ENCODE measurements at regions not wholly inside any gene's neighbourhood (a gene's known extent, or its start where the extent isn't known, plus 50 kb on each side); places are given as distances from the start of the nearest gene placed in this dataset.

DNA sequence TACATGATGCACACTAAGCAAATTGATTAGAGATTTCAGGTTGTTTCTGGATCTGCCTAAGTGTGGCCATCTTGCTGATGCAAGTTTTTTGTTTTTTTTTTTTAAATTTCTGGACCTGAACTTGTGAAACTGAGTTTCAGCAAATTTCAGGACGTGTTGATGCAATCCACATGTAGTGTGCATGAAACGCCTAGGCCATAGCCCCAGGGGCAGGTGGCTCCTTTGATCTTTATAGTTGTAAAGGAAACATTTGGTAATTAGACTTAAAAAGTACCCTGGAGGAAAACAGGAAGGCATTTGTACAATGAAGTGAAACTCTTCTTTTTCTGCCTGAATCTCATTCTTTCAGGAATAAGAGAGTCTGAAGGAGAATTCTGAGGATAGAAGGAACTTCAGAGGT, 162.2 kb upstream of the LHX8 start:
- dilution Hi-C loops (cut with HindIII; ENCODE audit: low sequenced_read_pairs, unreplicated experiment), result no loop called here

More for the DNA sequence above, 162.2 kb upstream of the LHX8 start:
- Histone ChIP-seq H4K5ac (ENCODE audit: low read depth, low read length) (no peak overlapping the region), H3K4ac (ENCODE audit: low read depth, low read length) (no peak overlapping the region), H3K4me3 (ENCODE audit: insufficient read depth, low read depth, low read length) (no peak overlapping the region), H3K4me2 (ENCODE audit: low read depth, low read length) (no peak overlapping the region), H3K56ac (ENCODE audit: extremely low read depth, insufficient read depth, low read length) (no peak overlapping the region), H4K91ac (ENCODE audit: insufficient read depth, low read depth, low read length) (no peak overlapping the region), H2AK9ac (replicated peaks; ENCODE audit: low read depth, low read length, poor library complexity) (no peak overlapping the region), H2BK120ac (ENCODE audit: low read depth, low read length) (no peak overlapping the region), H3K14ac (replicated peaks; ENCODE audit: low read depth, low read length) (no peak overlapping the region), H3K36me3 (ENCODE audit: control insufficient read depth, insufficient read depth, low read length) (no peaks in the 10 kb centered on the region), H3K23ac (ENCODE audit: low read depth, low read length) (no peak overlapping the region), H3K27ac (ENCODE audit: insufficient read depth, low read length) (no peak overlapping the region), H3K9me3 (ENCODE audit: control insufficient read depth, insufficient read depth, low read length) (no peaks in the 10 kb centered on the region), H3K4me1 (ENCODE audit: control insufficient read depth, insufficient read depth, low read length) (no peaks in the 10 kb centered on the region), H2BK5ac (ENCODE audit: low read depth, low read length, poor library complexity, severe bottlenecking) (no peak overlapping the region), H2BK20ac (ENCODE audit: low read depth, low read length) (no peak overlapping the region), H3K79me1 (ENCODE audit: low read depth in 1 of 2, low read length in 2 of 2) (no peaks in the 10 kb centered on the region), H3K9ac (ENCODE audit: low read depth, low read length) (no peak overlapping the region), H2BK15ac (ENCODE audit: low read depth, low read length) (no peak overlapping the region), H3K9me1 (ENCODE audit: insufficient read depth, low read length) (no peaks in the 10 kb centered on the region), H2AFZ (replicated peaks; ENCODE audit: low read length, poor library complexity) (no peak overlapping the region), H4K8ac (ENCODE audit: low read depth in 2 of 2, low read length in 2 of 2) (no peak overlapping the region), H3K18ac (ENCODE audit: low read depth, low read length) (no peak overlapping the region), H3K27me3 (ENCODE audit: control insufficient read depth, insufficient read depth, low read length) (no peaks in the 10 kb centered on the region), H2AK5ac (ENCODE audit: low read depth, low read length) (no peak overlapping the region), H4K20me1 (ENCODE audit: insufficient read depth, low read length) (no peaks in the 10 kb centered on the region)
- POLR2A ChIA-PET (ENCODE audit: unreplicated experiment), result no interaction called here
- CTCF ChIA-PET, result no interaction called here
- intact Hi-C loops (cut with micrococcal nuclease), result no loop called here
- TF ChIP-seq NFE2L2 (IDR thresholded peaks at IDR 0.05; ENCODE audit: low read depth, low read length) (no peak), CHD1 (IDR thresholded peaks at IDR 0.05; ENCODE audit: low read depth, low read length) (no peak)
- BruUV-seq (replicated peaks), result no TSS peak
- in situ Hi-C loops (cut with MboI; ENCODE audit: low sequenced_read_pairs), result no loop called here
- WGBS, 2 experiments (ENCODE audit: extremely low coverage in 2 of 2, insufficient read length in 1 of 2), result no CpG with 5 or more reads among the region's 2 CpGs
- DNase-seq, result no peak
- no peak for ATAC-seq (ENCODE audit: low read depth)
